ENCODE measurements at regions not wholly inside any gene's neighbourhood (a gene's known extent, or its start where the extent isn't known, plus 50 kb on each side); places are given as distances from the start of the nearest gene placed in this dataset.

GRCh38 chr1:17877316-17877715, 122.2 kb downstream of the ACTL8 start:
- DNase-seq = no peak

- DNase-seq = no peak
Observed at GRCh38 chr1:17877896-17878295, 122.8 kb downstream of the ACTL8 start.

GRCh38 chr1:17878837-17879236, 123.7 kb downstream of the ACTL8 start:
- DNase-seq = no peak

- no peak for DNase-seq
Observed at GRCh38 chr1:17880449-17880848, 125.3 kb downstream of the ACTL8 start.

- DNase-seq = no peak
Observed at GRCh38 chr1:17881761-17882160, 126.6 kb downstream of the ACTL8 start.

GRCh38 chr1:17883136-17883535, 128.0 kb downstream of the ACTL8 start:
- no peak for DNase-seq

- no peak for DNase-seq
Observed at GRCh38 chr1:17883662-17884395, 128.7 kb downstream of the ACTL8 start.

GRCh38 chr1:17885663-17886320, 130.7 kb downstream of the ACTL8 start:
- DNase-seq = no peak

- DNase-seq = no peak
Observed at GRCh38 chr1:17886386-17886785, 131.3 kb downstream of the ACTL8 start.

GRCh38 chr1:17886838-17887441, 131.8 kb downstream of the ACTL8 start:
- no peak for DNase-seq

- peak; percentile 80 for DNase-seq
Observed at GRCh38 chr1:17887661-17888371, 132.7 kb downstream of the ACTL8 start.

GRCh38 chr1:17890056-17890814, 135.1 kb downstream of the ACTL8 start:
- no peak for DNase-seq

GRCh38 chr1:17890815-17891191, 135.7 kb downstream of the ACTL8 start:
- DNase-seq = no peak

- DNase-seq = no peak
Observed at GRCh38 chr1:17891205-17892110, 136.3 kb downstream of the ACTL8 start.

GRCh38 chr1:17892225-17892624, 137.1 kb downstream of the ACTL8 start:
- DNase-seq = peak; percentile 84

- DNase-seq = no peak
Observed at GRCh38 chr1:17892851-17893250, 137.7 kb downstream of the ACTL8 start.

GRCh38 chr1:17893891-17894631, 138.9 kb downstream of the ACTL8 start:
- DNase-seq = no peak

GRCh38 chr1:17895401-17895800, 140.3 kb downstream of the ACTL8 start:
- DNase-seq = no peak

GRCh38 chr1:17895986-17896385, 140.9 kb downstream of the ACTL8 start:
- DNase-seq = no peak

- peak; percentile 77 for DNase-seq
Observed at GRCh38 chr1:17903386-17903785, 148.3 kb downstream of the ACTL8 start.

- DNase-seq = peak; percentile 44
Observed at GRCh38 chr1:17904290-17904689, 149.2 kb downstream of the ACTL8 start.

Measured in NCI-H2029 treated with DMSO at 0.1 percent for 48 hours (cell line).